ENCODE measurements at regions not wholly inside any gene's neighbourhood (a gene's known extent, or its start where the extent isn't known, plus 50 kb on each side); places are given as distances from the start of the nearest gene placed in this dataset.

GRCh38 chr10:34003561-34003960 is 669.1 kb upstream of the NRP1 start:
- no peak overlapping the region for H3K4me3 ChIP-seq (ENCODE audit: low read length)
- TF ChIP-seq CTCF (conservative IDR thresholded peaks at IDR 0.05; ENCODE audit: low read length): no peak
- no peak for DNase-seq (ENCODE audit: low read depth)

GRCh38 chr10:34002896-34003295 is 668.4 kb upstream of the NRP1 start:
- TF ChIP-seq CTCF (conservative IDR thresholded peaks at IDR 0.05; ENCODE audit: low read length): no peak
- H3K4me3 ChIP-seq (ENCODE audit: low read length): no peak overlapping the region
- DNase-seq (ENCODE audit: low read depth): no peak

DNA sequence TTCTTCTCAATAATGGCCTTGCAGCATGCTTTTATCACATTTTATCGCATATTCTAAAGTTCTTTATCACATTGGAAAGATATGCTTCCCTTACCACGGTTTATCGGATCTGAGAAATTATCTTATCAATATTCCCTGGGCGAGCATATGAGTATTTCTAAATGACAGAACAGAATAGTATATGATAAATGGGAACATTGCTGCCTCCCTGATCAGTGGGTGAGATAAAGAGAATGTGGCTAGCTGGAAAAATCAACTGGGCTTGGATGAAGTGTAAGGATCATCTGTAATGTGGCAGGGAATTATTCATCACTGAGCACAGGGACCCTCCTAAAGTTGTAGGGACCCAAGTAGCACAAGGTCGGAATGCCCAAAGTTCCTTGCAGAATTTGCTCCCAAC is 667.4 kb upstream of the NRP1 start:
- DNase-seq (ENCODE audit: low read depth): no peak
- H3K4me3 ChIP-seq (ENCODE audit: low read length): no peak overlapping the region
- TF ChIP-seq CTCF (conservative IDR thresholded peaks at IDR 0.05; ENCODE audit: low read length): no peak

- H3K4me3 ChIP-seq (ENCODE audit: low read length): no peak overlapping the region
- no peak for TF ChIP-seq CTCF (conservative IDR thresholded peaks at IDR 0.05; ENCODE audit: low read length)
- no peak for DNase-seq (ENCODE audit: low read depth)
These were observed 666.7 kb upstream of the NRP1 start for GRCh38 chr10:34001087-34001580.

DNA sequence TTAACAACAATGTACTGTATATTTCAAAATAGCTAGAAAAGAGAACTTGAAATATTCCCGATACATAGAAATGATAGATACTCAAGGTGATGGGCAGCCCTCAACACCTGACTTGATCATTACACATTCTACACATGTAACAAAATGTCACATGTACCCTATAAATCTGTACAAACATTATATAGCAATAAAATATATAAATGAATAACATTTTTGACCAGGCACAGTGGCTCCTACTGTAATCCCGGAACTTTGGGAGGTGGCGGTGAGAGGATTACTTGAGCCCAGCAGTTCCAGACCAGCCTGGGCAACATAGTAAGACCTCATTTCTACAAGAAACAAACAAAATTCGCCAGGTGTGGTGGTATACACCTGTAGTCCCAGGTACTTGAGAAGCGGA is 659.5 kb upstream of the NRP1 start:
- TF ChIP-seq CTCF (conservative IDR thresholded peaks at IDR 0.05; ENCODE audit: low read length): no peak
- DNase-seq (ENCODE audit: low read depth): no peak
- no peak overlapping the region for H3K4me3 ChIP-seq (ENCODE audit: low read length)

DNA sequence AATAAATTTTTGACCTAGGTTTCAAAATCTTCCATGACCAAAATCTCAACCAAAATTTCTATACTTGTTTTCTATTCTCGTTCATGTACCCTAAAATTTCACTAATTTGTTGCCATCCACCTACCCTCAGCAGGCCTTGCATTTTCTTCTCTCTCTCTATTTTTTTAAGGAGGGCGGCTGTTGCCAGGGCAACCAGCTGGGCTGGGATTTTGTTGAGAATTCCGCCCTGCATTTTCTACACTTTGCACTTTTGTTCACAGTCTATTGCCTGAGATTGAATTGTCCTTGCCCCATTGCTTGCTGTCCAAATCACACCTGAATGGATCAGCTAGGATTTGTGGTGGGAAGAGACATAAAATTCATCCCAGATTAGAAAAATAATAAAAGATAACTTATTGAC is 657.5 kb upstream of the NRP1 start:
- no peak overlapping the region for H3K4me3 ChIP-seq (ENCODE audit: low read length)
- no peak for TF ChIP-seq CTCF (conservative IDR thresholded peaks at IDR 0.05; ENCODE audit: low read length)
- no peak for DNase-seq (ENCODE audit: low read depth)

- no peak for TF ChIP-seq CTCF (conservative IDR thresholded peaks at IDR 0.05; ENCODE audit: low read length)
- DNase-seq (ENCODE audit: low read depth): no peak
- H3K4me3 ChIP-seq (ENCODE audit: low read length): no peak overlapping the region
These were observed 652.0 kb upstream of the NRP1 start for GRCh38 chr10:33986515-33986914.
